Tongue (tissue), 1 donor: ENCODE measurements at regions not wholly inside any gene's neighbourhood (a gene's known extent, or its start where the extent isn't known, plus 50 kb on each side); places are given as distances from the start of the nearest gene placed in this dataset.
A peak's percentile ranks its signal among the peaks of the same experiment; 100 is the strongest.
"Not testable (repeated sequence)": the region's sequence is repeated elsewhere in the genome, so short reads cannot be mapped to it uniquely, and the experiment has no call there.

Experiments used
- DNase-seq: peaks from one replicate; pipeline ENCODE4 v3.0.0-alpha.2; 2015

DNA sequence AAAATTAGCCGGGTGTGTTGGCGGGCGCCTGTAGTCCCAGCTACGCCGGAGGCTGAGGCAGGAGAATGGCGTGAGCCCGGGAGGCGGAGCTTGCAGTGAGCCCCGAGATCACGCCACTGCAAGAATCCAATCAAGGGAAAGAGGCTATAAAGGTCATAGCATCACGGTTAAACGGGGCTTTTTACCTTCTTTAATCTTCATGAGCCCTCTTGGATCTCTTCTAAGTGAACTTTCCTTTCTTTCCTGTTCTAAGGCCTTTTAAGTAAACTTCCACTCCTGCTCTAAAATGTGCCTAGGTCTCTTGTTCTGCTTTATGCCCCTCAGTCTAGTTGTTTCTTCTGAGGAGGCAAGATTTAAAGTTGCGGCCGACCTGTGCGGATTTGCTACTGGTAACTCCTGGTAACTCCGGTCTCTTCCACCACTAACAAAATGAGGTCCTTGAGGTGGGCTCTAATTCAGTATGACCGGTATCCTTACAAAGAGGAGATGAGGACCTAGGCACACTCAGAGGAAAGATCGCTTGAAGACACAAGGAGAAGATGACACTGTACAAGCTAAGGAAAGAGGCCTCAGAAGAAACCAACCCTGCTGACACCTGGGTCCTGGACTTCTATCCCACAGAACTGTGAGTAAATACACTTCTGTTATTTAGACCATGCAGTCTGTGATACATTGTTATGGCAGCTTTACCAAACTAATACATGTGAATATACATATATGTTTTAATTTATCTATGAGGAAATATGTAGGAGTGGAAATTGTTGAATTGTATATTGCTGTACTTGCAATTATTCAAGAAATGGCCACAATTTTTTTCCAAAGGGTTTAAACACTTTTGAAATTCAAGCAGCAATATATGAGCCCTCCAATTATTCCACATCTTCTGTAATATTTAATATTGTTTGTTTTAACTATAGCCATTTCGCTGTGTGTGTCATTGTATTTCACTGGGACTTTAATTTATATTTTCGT lies 331.5 kb upstream of the CNTNAP2 start:
- DNase-seq, result no peak

DNA sequence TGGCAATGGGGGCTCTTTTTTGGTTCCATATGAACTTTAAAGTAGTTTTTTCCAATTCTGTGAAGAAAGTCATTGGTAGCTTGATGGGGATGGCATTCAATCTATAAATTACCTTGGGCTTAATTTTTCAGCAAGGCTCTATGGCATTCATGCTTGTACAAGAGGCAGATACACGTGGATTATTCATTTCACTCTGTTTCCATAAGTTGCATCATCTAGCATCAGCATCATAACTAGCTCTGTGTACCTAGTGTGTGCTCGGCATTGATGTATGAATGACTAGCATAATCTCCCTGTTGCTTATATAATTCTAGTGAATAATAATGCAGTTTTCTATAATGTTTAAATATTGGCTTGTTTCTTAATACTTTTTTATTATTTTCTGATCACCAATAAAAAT lies 335.2 kb upstream of the CNTNAP2 start:
- DNase-seq, result not testable (repeated sequence)

DNA sequence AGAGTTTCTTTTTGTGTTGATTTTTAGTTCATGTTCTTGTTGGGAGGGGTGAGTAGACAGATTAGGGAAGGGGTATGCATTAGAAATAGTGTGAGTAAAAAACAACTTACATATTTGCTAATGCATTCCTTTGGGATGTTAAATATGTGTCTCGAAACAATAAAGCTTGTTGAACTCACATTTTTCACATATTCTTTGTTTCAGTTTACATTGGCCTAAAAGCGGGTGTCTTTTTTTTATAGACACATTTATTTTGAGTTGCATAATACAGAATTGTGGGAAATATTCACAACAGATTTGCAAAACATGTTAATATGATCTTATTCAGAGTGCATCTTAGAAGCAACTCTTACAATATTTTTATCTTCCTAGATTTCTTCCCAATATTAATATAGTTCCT lies 337.5 kb upstream of the CNTNAP2 start:
- no peak for DNase-seq

GRCh38 chr7:145774777-145775176 lies 341.8 kb upstream of the CNTNAP2 start:
- no peak for DNase-seq

DNA sequence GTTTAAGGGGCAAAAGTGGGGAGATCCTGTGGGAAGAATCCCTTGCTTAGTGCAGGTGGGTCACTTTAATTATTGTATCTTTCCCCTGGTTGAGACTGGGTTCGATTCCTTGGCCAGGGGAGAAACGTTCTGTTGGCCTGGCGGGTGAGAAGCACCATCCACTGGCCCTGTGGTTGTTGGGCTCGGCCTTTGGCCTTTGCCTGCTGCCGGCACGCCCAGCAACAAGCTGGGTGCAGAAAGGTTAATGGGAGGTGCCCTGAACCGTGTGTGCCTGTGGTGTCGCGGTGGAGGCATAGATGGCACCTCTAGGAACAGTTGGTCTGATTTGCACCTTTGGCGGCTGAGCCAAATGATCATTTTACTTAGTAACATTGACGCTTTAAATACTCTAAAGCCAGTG lies 363.6 kb upstream of the CNTNAP2 start:
- DNase-seq, result no peak

DNA sequence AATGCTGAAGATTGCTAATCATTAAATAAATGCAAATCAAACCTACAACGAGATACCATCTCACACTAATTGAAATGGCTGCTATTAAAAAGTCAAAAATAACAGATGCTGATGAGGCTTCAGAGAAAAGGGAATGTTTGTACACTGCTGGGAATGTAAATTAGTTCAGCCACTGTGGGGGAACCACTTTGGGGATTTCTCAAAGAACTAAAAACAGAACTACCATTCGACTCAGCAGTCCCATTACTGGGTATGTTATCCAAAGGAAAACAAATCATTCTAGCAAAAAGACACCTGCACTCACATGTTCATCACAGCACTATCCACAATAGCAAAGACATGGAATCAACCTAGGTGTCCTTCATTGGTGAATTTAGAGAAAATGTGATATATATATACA lies 379.0 kb upstream of the CNTNAP2 start:
- no peak for DNase-seq

- no peak for DNase-seq
Measured at GRCh38 chr7:145735061-145735460, 381.5 kb upstream of the CNTNAP2 start.

GRCh38 chr7:145732521-145732920 lies 384.1 kb upstream of the CNTNAP2 start:
- DNase-seq, result peak; percentile 1

DNA sequence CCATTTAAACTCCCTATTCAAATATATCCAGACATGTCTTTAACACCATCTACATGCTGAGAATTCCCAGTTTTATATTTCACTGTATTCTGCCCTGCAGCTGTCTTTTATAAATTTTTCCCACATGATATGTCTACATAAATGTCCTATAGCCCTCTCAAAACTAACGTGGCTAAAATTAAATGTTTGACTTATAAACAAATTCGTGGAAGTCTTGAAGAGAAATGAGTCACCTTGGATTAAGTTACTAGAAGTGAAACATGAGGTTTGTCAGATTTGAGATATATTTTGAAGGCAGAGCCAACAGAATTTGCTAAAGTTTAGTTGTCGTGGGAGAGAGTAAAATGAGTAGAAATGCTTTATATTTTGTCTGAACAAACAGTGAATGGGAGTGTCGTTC lies 386.9 kb upstream of the CNTNAP2 start:
- DNase-seq, result peak; percentile 26

DNA sequence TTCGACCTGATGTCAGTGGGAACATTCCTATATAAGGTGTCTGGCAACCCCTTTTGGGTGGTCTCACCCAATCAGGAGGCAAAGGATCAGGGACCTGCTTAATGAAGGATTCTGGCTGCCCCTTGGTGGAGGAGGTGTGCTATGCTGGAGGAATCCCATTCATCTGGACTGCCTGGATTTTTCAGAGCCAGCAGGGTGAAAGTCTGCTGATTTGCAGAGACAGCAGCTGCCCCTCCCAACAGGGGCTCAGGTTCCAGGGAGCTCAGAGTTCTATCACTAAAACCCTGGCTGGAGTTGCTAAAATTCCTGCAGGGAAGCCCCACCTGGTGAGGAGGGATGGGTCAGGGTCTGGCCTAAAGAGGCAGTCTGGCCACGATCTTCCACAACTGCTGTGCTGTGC lies 398.5 kb upstream of the CNTNAP2 start:
- no peak for DNase-seq

- no peak for DNase-seq
Measured at GRCh38 chr7:145700488-145700887, 416.1 kb upstream of the CNTNAP2 start.

GRCh38 chr7:145698526-145699262 lies 417.9 kb upstream of the CNTNAP2 start:
- DNase-seq, result no peak

GRCh38 chr7:145697412-145698107 lies 419.0 kb upstream of the CNTNAP2 start:
- not testable (repeated sequence) for DNase-seq

GRCh38 chr7:145696071-145696470 lies 420.5 kb upstream of the CNTNAP2 start:
- DNase-seq, result no peak

DNA sequence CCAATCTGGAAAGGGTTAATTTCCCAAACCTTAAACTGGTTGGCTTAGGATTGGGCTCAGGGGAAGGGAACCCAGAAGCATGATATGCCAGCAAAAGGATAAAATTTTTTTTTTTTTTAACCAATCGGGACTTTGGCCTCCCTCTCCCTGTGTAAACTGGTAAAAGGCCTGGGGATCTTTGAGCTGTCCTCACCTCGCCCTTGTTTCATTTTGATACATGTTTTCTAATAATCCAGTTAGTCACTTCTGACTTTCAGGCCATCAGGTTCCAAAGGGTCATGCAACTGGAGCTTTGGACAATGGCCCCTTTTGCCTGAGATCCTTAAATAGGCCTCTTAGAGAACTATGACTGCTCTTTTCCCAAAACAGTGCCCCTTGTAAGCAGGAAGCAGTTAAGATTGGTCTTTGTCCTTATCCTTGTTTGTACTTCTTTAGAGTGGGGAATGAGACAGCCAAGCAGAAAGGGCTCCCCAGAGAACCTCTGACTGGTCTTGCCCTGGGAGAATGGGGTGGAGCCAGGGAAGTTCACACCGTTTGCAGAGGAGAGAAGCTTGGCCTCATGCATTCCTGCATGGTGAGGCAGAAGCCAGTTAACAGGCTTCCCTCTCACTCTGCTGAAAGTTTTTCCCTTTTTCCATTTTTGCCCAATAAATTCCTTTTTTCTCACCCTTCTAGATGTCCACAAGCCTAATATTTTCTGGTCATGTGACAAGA lies 424.2 kb upstream of the CNTNAP2 start:
- no peak for DNase-seq

GRCh38 chr7:145691377-145691914 lies 425.2 kb upstream of the CNTNAP2 start:
- no peak for DNase-seq

DNA sequence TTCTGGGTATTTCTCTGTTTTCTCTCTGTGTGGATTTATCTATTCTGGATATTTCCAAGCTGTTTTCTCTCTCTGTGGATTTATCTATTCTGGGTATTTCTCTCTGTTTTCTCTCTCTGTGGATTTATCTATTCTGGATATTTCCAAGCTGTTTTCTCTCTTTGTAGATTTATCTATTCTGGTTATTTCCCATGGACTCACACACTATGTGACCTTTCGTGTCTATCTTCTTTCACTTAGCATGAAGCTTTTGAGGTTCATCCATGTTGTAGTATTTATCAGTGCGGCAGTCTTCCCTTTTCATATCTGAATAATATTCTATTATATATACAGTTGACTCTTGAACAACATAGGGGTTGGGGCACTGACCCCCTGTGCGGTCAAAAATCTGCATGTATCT lies 435.0 kb upstream of the CNTNAP2 start:
- DNase-seq, result no peak

DNA sequence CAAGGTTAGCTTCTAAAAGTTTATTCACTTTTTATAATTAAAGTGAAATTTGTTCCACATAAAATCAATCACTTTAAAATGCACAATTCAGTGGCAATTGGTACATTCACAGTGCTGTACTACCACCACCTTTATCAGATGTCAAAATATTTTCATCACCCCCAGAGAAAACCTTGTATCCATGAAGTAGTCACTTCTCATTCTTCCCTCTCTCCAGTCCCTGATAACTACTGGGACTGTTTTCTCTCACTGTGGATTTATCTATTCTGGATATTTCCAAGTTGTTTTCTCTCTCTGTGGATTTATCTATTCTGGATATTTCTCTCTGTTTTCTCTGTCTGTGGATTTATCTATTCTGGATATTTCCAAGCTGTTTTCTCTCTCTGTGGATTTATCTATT lies 435.4 kb upstream of the CNTNAP2 start:
- no peak for DNase-seq

DNA sequence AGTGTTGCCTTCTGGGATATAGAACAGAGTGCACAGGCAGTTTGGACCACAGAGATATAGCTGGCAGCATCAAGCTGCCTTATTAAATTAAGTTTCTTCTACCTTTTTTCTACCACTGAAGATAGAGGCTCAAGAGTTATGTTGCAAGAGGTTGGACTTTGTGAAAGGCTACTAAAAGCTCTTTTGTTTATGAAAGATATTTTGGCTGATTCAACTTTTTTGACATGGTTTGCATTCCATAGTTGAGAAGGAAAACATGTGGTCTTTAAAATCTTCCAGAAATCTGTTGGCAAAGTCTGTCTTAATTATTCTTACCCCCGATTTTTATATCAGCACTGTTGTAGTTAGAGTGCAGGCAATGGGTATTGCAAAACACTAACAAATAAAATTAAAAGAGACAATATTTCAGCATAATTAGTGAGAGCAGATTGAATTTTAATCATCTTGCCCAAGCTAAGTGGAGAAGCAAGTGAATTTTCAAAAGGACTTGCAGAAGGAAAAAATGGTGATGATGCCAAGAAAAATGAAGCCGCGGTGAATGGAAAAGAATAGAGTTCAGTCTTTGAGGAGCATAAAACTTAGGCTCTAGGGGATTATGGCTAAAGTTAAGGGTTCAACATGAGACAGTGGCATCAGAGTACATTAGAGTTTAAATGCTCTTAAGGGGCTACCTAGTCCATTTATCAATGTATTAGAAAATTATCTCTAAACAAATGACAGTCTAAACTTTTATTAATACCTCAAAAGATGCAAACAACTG lies 450.9 kb upstream of the CNTNAP2 start:
- DNase-seq, result no peak

DNA sequence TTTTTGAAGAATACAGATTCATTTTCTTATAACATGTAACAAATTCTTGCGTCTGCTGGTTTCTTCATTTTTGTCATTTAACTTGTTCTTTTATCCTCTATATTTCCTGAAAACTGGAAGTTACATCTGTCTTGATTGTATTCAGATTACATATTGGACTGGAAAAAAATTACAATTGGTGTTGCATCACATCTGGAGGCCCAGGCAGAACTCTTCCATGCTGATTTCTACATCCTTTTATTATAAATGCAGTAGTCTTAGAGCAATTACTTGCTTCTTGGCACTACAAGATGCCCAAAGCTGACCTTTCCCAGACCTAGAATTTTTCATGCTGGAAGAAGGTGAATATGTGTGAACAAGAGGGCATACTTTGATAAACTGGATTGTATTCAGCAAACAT lies 460.9 kb upstream of the CNTNAP2 start:
- no peak for DNase-seq

DNA sequence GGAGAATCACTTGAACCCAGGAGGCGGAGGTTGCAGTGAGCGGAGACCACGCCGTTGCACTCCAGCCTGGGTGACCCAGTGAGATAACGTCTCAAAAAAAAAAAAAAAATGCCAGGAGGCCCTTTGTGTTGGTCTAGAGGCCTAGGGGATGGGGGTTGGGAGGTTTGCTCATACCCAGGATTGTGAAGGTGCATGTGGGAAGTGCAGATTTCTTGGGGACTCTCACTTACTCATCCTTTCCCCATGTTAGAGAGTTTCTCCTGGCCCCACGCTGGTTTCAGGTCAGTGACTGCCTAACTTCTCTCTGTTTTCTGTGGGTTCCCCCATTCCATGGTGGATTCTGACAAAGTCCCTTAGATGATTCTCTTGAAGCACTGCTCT lies 471.5 kb upstream of the CNTNAP2 start:
- no peak for DNase-seq
